GM18507 (cell line): ENCODE measurements at regions not wholly inside any gene's neighbourhood (a gene's known extent, or its start where the extent isn't known, plus 50 kb on each side); places are given as distances from the start of the nearest gene placed in this dataset.

Experiments
- DNase-seq: peaks from one replicate; pipeline ENCODE4 v3.0.0; 2011; ENCODE audit warnings: low read depth; ENCODE audit not compliant: insufficient read length; ENCODE audit errors: extremely low spot score
- FAIRE-seq: peaks from 2 replicates; lab custom pipeline; 2011; peaks lifted over from hg19 to GRCh38; lab: Jason Lieb, UNC

DNA sequence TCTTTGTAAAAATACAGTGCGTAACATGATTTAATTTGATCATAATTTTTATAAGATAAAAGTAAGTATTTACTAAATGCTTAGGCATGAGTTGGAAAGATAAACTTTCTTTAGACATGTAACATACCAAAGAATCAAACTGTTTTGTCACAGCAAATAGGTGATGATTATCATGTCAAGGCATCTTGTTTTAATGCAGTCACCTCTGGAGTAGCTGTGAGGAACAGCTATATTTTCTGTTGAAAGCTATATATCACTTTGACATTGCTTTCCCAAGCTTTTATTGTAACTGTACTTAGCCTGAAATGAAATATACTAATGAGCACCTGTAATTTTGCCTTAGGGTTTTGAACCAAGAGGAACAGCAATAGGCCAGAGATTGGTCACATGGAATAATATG, 151.9 kb downstream of the TLR5 start:
- FAIRE-seq (no peak), DNase-seq (no peak)

GRCh38 chr1:222991908-222992307, 151.1 kb downstream of the TLR5 start:
- DNase-seq (no peak), FAIRE-seq (no peak)

- FAIRE-seq = no peak
- no peak for DNase-seq
Observed at GRCh38 chr1:222994511-222995235, 148.4 kb downstream of the TLR5 start.

DNA sequence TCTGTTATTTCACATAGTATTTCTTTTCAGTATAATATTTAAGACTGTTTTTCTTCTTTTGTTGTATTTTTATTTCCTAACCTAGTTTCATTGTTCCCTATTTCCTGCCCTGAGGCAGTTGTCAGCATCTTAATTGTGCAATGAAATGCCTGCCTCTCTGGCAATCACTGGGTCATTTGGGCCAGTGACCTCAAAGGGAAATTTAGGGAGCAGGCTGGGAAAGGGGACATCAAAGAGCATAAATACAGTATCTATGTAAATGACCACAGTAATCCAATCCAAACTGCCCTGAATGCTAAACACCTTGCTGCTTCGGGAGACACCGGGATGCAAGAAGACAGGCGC, 147.8 kb downstream of the TLR5 start:
- DNase-seq (no peak), FAIRE-seq (no peak)

DNA sequence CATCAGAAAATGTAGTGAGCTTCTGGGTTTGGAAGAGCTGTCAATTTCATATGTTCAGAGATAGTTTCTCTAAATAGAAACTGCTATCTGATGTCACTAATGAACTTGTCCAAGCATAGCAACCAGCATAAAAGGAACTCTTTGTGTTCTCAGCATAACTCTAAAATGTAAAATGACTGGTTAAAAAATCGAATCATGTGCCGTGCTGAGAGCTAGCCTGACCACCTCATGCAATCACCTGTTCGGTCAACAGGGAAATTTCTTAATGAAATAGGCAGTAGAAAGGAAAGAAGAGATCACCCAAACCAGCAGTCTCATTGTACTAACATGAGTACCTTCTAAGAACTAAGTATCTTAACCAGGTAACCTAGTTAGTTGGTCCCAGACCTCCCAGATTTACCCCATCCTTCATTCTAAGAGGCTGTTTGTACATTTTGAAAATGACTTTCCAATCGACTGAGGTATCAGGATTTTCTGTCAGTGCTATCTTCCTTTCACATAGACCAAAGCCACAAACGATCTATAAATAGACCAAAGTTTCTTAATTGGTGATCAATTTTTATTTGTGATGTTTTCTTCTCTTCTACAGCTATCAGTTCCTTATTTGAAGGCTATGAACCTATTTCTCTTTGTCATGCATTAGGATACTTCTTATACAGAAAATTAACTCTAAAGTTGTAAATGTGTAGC, 147.3 kb downstream of the TLR5 start:
- FAIRE-seq = peak; percentile 51

DNA sequence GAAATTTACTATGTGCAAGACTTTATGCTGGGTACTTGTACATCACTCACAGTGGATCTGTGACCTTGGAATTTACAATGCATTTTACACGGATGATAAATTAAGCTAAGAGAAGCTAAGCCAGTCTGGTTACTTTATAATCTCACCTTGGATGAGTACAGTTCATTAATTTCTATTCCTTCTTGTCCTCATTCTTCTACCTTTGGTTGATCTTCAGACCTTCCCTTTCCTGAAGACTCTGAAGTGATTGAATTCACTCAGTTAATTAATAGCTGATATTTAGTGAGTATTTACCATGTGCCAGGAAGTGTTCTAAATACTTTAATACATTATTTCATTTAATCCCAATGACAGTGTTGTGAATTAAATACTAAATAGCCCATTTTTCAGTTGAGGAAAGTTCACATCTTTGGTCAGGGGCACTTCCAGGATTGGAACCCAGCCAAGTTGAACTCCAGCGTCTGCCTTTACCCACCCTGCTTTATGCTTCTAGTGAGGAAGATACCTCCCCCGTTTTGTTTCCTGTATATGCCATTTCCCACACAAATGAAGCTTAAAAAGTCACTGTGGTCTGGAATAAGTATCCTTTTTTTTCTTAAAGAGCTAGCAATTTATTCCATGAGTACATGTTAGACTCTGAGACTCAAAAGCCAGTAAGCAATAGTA, 146.6 kb downstream of the TLR5 start:
- DNase-seq = no peak
- FAIRE-seq = no peak

More for the DNA sequence above, 147.3 kb downstream of the TLR5 start:
- no peak for DNase-seq

DNA sequence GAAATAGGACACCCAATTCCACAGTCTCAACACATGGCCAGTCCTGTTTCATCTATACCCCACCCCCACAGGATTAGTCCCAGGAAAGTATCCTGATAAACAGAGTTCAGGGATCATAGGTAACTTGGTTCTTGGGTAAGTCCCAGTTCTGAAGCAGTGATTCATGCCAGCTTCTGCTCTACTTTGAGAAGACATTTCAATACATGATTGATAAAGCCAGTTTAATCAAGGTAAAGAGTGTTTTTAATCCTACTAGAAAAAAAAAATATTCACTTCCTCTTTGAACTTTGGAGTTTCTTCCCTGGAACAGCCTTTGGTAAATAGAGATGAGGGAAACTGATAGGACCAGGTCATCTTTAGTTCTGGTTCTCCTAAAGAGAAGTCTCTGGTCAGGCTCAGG, 142.4 kb downstream of the TLR5 start:
- no peak for FAIRE-seq

DNA sequence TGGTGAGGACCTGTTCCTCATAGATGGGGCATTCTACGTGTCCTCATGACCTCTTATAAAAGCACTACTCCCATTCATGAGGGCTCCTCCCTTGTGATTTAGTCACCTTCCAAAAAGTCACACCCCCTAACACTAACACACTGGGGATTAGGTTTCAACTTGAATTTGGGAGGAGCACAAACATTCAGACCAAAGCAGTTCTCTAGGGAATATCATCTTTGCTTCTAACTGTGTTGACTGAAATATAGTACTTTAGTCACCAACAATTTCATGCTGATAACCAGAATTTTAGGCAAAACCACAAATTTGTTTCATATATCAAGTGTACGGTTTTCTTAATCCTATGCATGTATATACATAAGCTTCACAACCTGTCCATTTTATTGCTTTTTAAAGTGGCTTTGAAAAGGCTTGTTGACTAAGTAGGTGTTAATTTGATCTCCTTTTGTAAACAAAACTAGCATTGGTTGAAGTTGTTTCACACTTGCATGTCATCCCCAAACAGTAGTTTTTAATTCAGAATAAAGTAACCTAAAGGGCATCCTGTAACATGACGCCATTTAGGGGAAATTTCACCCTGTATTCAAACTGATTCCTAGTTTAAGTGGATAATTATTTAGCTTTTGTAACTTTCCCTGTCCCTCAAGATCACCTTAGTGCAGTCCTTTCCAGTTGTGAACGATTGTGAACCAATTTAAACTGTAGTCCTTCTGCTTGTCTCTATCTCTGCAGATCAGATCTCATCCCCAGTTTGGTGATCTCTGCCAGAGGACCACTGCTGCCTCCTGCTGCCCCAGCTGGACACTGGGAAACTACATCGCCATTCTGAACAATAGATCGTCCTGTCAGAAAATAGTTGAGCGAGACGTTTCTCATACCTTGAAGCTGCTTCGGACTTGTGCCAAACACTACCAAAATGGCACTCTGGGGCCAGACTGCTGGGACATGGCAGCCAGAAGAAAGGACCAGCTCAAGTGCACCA, 141.1 kb downstream of the TLR5 start:
- FAIRE-seq (no peak), DNase-seq (no peak)

More for the DNA sequence above, 142.4 kb downstream of the TLR5 start:
- no peak for DNase-seq

GRCh38 chr1:223003549-223003948, 139.5 kb downstream of the TLR5 start:
- no peak for DNase-seq
- FAIRE-seq = no peak

- no peak for DNase-seq
- FAIRE-seq = no peak
Observed at GRCh38 chr1:223006371-223006770, 136.7 kb downstream of the TLR5 start.

DNA sequence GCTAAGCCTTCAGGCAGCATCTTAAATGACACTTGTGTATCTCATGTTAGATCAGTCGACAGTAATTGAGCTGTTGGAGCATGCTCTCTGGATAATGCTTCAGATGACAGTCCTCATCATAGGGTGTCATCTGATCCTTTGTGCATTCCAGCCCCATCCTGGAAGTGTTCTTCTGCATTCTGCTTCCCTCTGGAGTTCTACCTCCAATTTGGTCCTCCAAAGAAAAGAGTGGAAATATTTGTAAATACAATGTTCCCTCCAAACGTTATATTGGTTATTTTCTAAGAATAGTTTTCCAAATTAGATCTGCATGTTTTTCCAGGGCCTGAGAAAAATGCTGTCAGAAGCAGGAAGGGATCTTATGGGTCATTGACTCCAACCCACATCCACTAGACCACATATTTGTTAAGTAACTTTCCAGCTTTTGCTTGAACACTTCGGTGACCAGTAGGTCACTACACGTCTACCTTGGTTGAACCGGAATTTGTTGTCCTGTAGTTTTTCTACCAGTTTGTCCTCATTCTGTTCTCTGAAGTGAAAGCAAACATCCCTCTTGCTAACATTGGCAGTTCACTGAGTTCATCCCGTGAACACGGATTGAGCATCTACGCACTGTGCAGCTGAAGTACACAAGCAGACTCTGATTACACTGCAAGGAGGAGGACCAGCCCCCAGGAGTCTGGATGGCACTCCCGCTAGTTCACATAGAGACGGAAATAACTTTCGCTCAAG, 136.0 kb downstream of the TLR5 start:
- DNase-seq (no peak), FAIRE-seq (no peak)

DNA sequence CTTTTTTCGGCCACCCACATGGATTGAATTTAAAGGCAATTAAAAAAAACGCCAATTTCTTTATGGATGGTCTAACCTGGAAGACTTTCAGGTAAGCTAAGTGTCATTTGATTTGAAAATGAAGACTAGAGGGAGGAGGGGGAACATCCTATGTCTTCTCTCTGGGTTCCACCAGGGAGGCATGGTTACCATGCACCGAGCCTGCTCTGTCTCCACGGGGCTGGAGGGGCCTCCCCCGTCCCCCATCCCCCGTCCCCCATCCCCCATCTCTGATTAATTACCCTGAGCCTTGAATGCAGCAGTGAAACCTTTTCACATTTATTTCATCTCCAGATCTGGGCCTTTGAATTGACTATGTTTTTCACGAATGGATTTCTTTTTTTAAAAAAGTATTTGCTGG, 135.1 kb downstream of the TLR5 start:
- DNase-seq = no peak
- FAIRE-seq = no peak

DNA sequence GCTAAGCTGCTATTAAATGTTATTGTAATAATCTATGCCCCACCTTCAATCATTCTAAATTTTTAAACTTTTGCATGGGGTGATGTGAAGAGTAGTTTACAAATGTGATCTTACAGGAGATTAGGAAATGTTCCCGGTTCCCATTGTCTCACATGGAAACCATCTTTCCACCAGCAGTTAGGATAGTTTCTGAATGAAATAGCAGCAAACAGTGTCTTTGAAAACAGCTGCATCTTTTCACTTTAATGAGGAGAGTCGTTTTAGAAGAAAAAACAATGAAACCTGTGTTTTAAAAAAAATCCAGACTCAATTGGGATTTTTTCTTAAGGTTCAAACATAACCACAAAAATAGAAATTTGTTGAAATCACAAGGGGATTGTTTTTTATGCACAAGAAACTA, 134.2 kb downstream of the TLR5 start:
- FAIRE-seq = no peak
- DNase-seq = no peak

DNA sequence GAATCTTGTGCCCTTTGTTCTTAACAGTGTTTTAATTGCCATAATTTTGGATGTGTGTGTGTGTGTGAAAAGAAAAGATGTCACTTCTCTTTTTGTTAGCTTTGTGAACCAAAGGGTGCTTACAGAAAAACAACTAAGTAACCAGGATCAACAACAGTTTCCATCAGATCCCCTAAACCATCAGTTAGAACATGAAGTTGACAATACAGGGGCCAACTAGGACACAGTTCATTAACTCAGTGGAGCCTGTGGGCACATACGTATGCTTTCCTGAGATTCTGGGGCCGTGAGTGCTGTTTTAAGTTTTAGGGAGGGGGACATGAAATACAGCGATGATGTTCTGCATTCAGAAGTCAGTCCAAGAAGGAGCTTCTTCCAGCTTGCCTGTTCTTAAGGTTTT, 133.6 kb downstream of the TLR5 start:
- FAIRE-seq (no peak), DNase-seq (no peak)

DNA sequence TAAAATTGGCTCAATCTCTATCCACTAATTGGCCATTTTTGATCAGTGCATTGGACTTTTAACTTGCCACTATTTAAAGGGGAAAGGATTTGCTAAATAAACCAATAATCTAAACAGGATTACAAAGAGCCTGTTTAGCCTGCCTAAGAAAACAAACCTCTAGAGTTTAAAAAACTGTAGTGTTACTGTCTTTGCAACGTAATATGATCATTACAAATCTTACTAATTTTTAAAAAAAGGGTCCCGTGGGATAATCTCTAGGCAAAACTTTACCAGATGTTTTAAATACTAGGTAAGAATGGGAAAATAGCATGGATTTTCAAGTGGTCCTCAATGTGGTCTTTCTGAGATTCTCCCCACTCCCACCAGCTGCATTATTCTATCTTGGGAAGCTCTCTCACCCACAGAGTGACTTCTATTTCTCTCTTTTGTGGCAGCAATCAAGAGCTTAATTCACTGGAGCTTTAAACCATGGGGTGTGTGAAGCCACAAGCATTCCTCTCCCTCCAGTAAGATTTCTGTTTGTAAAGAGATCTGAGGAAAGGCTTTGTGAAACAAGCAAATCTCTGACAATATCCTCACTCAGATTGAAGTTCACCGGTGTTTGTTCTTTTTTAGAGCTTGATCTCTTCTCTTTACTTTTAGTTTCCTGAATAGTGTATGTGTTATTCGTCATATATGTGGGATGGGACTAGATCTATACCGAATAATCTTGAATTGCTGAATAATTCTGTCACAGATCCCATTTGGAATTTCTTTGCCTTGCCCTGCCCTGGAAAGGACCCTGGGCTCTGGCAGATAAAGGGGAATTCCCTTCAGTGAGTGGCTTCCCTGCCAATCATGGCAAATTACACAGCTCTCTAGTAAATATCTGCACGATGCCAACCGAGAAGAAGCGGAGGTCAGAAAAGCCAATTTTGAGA, 132.2 kb downstream of the TLR5 start:
- DNase-seq = no peak
- FAIRE-seq = no peak

DNA sequence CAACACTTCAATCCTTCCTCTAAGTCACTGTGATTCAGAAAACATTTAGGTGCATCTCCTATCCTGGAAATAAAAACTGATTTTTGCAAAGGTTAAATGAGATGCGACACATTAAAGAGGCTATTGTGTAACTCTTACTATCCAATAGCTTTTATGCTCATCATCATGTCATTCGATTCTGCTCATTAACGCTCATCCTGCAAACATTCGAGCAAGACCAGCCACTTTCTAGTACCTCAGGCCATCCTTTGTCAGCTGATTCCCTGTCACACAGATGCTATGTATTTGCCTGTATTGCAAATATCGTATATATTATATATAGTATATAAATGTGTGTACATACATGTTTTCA, 131.6 kb downstream of the TLR5 start:
- FAIRE-seq = no peak
- no peak for DNase-seq

- no peak for FAIRE-seq
Observed at GRCh38 chr1:223012176-223012788, 130.8 kb downstream of the TLR5 start.

DNA sequence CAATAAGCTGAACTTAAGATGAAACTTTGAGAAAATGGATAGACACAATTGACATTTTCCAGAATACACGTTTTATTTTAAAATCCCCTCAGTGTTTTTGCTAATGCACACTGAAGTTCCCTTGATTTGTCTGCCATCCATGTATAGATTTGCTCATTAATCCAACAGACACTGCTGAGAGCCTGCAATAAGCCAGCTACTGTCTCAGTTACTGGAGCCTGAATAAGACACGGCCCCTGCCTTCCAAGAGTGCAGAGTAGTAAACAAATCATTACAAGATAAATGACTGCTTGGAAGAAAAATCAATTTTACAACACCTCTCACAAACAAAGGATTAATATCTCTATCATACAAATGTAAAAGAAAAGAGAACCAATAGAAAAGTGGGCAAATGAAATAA, 130.1 kb downstream of the TLR5 start:
- no peak for DNase-seq
- FAIRE-seq = no peak

More at GRCh38 chr1:223012176-223012788, 130.8 kb downstream of the TLR5 start:
- no peak for DNase-seq
